ENCODE measurements at regions not wholly inside any gene's neighbourhood (a gene's known extent, or its start where the extent isn't known, plus 50 kb on each side); places are given as distances from the start of the nearest gene placed in this dataset.
"Not testable (repeated sequence)": the region's sequence is repeated elsewhere in the genome, so short reads cannot be mapped to it uniquely, and the experiment has no call there.

DNA sequence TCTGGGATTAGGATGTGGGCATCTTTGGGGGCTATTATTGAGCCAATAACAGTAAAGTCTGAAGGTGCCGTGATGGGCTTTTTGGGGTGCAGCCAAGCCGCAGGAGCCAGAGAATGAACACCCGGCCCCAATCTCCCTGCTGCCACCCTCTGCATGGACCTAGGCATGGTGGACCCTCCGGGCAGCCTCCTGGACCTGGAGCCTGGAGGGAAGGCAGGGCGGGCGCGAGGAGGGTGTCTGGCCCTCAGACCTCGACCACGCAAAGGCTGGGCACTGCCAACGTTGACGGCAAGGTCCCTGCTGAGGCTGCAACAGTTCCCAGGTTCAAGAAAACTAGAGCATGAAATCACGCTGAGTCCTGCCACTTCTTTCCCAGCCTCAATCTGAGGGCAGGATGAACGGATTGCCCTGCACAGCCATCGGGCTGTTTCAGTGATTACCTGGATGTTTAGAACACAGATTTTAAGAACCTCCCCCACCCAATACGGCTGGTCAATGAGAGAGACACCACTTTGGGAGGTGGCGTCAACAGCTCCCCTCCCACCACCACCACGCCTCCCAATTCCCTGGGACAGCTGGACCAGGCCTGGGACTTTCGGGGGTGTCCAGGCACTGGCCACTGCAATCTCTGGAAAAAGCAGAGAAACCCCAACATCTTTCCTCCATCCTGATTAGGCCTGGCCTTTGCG is 147.4 kb downstream of the NPIPB11 start:
- DNase-seq: not testable (repeated sequence)

DNA sequence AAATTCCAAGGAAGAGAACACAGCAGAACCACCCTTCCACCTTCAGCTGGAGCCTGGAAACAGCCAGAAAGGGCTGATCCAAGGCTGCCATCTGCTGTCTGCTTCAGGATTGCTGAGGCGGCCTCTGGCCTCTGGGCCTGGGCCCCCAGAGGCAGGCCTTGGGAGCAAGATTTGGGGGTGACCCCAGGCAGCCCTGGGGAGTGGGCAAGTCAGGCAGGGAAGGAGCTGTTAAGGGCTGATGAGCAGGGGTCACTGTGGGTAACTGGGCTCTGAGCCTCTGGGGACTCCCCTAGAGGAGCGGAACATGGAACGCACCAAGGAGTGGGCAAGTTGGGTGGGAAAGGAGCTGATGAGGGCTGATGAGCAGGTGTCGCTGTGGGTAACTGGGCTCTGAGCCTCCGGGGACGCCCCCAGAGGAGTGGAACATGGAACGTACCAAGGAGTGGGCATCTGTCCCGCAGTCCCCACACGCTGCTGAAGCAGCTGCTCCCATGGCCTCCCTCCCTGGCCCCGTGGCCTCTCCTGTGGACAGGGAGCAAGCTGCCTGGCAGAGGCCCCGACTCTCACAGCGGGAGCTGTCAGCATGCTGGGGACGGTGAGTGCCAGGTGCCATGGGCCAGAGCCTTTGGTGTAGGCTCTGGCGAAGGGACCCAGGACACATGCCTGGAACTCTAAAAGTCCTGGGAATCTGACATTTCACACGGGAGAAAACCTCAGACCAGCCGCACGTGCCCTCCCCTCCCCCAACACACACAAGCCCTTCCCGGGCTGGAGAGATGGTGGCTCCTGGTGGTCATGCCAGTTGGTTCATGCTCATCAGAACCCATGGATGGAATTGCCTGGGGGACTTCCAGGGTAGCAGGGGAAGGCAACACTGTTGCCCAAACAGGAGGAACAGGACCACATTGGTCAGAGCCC is 148.8 kb downstream of the NPIPB11 start:
- not testable (repeated sequence) for DNase-seq

DNA sequence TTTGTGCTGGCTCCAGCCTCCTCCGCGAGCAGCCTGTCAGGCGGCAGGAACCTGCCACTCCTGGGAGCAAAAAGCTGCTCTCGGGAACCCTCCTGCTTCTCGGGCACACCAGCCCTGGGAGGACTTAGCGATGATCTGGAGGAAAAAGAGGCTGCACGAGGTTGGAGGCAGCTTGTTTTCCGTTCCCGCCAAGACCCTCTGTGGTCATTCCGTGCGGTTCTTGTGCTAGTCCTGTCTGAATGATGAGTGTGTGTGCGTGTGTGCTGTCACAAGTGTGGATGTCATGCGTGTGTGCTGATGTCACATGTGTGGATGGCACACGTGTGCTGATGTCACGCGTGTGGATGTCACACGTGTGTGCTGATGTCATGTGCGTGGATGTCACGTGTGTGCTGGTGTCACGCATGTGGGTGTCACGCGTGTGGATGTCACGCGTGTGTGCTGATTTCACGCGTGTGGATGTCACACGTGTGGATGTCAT is 150.0 kb downstream of the NPIPB11 start:
- no peak for DNase-seq

DNA sequence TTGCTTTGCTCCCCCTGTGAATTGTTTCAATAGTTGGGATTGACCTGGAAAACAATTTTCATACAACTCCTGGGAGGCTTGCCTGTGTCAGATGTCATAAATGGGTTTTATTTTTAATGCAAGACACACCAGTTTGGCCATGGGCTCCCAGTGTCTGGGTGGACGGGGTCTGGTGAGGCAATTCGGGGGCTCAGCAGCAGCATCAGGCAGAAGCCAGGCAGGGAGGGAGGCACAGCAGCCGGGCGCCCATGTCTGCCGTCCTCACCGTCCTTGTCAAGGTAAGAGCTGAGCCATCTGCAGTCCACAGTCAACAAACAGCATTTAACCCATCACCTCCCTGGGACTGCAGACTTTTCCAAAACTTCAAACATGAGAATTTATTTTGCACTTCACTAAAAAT is 150.6 kb downstream of the NPIPB11 start:
- not testable (repeated sequence) for DNase-seq

DNA sequence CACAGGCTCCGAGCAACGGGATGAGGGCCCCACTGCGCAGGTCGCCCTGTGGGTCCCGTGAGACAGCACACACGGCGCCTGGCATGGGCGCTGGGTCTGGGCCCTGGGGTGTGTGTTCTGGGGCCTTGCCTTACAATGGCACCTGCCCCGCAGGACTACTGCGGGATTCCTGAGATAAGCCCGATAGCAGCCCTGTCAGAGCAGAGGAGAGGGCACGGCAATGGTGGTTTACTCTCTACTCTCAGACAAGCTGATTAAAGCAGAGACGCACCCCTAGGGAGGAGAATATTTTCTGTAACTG is 151.1 kb downstream of the NPIPB11 start:
- DNase-seq: not testable (repeated sequence)

DNA sequence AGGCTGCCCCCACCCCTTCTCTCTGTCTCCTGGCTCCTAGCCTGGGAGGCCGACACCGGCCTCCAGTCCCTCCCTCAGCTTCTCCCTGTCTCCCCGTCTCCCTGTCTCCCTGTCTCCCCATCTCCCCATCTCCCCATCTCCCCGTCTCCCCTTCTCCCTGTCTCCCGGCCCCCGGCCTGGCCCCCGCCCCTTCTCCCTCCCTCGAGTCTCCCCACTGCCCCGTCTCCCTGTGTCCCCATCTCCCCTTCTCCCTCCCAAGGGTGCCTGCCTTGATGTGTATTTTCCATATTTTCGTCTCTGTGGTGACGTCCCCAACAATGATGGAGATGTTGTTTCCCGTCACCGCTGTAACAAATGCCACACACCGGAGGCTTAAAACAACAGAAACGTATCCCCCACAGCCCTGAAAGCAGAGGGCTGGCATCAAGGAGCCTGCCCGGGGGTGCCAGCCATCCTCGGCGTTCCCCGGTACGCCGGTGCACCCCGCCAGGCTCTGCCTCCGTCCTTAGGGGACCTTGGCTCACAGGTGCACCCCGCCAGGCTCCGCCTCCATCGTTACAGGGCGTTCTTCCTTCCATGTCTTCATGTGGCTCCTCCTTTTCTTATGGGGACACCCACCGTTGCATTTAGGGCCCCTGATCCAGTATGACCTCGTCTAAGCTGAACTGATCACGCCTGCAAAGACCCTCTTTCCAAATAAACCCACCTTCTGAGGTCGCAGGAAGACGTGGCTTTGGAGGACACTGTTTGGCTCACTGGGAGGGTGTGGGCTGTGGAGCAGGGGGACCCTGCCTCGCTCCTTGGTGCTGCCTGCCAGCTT is 151.6 kb downstream of the NPIPB11 start:
- no peak for DNase-seq

DNA sequence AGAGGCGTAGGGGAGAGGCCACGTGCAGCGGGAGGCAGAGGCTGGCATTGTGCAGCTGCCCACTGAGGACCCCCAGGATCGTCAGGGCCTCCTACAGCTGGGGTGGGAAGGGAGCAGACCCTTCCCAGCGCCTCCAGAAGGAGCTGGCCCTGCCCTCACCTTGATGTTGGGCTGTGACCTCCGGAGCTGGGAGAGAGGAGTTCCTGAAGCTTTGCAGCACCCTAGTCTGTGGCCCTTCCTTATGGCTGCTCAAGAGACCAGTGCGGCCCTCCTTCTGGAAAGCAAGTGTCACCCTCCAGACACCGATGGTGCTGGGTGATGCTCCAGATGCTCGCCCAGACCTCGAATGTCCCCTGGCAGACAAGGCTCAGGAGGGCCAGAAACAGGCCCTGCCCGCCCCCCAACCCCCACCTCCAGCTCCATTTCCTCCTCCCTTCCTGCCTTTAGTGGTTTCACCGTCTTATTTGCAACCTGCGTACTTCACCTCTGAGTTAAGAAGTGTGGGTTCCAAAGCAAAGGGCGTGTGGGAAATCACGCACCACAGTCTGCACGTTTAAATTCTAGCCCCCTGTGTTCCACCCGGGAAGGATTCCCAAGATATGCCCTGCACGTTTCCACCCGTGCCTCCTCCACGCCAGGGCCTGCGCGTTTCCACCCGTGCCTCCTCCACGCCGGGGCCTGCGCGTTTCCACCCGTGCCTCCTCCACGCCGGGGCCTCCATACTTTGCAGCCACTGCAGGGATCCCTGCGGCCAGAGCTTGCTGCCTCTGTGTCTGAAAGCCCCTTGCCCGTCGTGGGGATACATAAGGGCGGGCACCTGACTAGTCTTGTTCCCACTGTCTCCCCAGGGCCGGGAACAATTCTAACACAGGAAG is 152.6 kb downstream of the NPIPB11 start:
- DNase-seq: not testable (repeated sequence)

DNA sequence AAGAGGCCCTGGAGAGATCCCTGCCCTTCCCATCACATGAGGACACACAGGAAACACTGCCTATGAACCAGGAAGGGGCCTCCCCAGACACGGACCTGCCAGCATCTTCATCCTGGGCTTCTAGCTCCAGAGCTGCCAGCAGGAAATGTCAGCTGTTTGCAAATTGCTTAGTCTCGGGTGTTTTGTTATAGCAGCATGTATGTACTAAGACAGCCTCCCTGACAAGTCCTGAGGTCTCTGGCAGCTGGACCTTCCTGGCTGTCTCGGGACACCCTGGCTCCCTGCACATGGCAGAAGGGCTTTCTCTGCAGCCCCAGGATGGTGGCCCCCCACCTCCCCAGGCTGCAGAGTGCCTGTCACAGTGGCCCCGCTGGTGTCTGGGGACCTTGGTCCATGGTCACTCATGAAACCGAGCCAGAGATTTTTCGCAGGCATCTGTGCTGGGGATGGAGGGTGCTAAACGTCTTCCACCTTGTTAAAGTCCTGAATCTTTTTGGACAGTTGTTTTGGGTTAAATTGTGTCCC is 153.4 kb downstream of the NPIPB11 start:
- DNase-seq: not testable (repeated sequence)

DNA sequence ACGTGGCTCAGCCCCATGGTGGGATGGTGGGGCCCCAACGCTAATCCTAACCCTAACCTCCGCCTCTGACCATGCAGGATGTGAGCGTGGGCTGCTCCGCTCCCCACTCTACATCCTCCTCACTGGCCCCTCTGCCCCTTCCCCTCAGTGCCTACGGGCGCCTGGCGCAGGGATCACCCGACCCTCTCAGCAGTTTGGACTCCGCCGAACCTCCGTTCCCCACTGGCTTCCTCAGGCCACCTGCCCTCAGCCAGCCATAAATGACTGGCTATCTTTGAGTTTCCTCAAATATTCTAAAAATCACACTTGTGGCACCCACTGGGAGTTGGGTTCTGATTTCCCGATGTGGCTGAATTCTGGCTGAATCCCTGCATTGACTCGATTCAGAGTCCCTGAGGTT is 154.2 kb downstream of the NPIPB11 start:
- DNase-seq: not testable (repeated sequence)

DNA sequence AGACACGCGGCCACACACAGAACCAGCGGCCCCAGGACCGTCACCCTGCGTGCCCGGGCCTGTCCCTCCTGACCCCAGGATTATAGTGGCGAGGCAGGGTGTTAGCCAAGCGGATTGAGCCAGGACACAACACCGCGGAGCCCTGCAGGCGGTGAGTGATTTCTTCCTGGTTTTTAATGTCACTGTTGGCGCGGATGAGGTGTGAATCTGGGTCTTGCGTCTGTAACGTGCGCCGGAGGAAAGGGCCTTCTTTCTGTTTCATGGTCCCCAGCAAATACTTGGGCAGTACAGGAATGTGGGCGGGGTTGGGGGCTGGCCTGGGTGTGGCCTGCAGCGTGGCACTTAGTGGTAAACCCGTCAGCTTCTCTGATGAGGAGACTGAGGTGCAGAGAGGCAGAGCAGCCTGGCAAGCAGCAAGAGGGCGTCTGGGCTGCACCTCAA is 154.9 kb downstream of the NPIPB11 start:
- not testable (repeated sequence) for DNase-seq

DNA sequence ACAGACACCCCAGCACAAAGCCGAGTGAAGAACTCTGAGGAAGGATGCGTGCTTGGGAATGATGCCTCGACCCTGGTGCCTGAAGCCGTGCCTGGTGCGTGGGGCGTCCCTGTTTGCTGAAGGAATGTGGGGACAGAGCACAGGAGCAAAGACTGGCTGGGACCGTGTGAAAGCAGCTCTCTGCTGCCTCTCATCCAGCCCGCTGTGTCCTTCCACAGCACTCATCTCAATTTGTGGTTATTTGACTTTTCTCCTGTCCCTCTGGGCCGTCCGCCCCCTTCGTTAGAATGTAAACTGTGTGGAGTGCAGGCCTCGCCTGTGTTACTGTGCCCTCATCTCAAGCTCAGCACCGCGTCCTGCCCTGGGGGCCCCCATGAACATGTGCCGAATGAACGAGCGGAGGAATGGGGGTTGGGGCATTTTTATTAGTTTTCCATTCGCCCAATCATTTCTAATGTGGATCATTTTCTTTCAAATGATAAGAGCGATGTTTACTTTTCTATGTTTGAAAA is 155.5 kb downstream of the NPIPB11 start:
- not testable (repeated sequence) for DNase-seq

DNA sequence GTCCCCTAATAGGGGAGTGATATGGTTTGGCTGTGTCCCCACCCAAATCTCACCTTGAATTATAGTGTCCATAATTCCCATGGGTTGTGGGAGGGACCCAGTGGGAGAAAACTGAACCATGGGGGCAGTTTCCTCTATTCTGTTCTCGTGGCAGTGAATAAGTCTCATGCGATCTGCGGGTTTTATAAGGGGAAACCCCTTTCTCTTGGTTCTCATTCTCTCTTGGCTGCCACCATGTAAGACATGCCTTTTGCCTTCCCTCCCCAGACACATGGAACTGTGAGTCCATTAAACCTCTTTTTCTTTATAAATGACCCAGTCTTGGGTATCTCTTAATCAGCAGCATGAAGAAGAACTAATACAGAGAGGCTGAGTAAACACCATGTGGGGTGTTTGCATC is 156.0 kb downstream of the NPIPB11 start:
- not testable (repeated sequence) for DNase-seq

DNA sequence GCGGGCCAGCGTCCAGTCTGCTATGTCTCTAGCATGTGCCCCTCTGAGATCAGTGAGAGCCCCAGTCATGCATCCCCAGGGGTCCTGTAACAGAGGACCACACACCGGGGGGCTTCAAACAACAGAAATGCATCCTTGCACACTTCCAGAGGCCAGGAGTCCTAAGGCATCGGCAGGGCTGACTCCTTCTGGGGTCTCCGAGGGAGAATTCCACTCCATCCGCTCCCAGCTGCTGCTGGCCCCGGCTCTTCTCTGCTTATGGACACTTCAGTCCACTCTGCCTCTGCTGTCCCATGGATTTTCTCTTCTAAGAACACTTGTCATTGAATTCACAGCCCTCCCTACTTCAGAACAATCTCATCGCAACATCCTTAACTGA is 157.6 kb downstream of the NPIPB11 start:
- DNase-seq: not testable (repeated sequence)

DNA sequence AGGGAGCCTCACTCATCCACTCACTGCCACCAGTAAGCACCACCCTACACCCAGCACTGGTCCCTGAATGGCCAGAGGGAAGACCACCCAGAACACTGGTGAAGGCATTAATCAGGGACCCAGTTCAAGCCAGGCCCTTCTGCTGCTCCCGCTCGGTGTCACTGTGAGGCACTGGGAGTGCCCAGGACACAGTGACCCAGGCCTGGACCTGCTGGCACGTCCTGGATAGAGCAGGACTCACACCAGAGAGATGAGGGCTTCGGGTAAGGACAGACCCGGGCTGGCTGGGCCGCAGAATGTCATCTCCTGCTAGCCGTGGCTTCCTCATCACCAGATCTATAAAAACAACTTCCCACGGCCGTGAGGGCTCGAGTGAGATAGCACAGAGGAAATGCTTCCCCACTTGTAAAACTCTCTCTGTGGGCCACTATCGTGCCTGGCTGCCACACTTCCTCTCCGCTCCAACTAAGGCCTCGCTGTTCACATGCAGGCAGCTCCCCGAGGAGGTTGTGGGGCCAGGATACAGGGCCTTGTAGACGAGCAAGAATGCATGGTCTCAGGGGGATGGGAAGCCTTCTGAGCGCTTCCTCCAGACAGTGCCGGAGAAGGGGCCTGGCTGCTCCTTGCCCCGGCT is 158.1 kb downstream of the NPIPB11 start:
- not testable (repeated sequence) for DNase-seq

DNA sequence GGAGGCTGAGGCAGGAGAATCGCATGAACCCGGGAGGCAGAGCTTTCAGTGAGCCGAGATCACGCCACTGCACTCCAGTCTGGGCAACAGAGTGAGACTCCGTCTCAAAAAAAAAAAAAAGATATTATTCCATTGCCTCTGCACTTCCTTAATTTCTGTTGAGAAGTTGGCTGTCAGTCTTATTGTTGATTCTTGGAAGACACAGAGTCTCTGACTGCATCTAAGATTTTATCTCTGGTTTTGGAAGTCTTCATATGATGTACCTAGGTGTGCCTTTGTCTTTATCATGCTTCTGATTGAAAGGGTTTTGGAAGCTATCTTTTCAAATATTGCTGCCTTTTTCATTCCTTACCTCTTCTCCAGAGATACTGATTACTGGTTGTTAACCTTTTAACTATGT is 160.4 kb downstream of the NPIPB11 start:
- not testable (repeated sequence) for DNase-seq

DNA sequence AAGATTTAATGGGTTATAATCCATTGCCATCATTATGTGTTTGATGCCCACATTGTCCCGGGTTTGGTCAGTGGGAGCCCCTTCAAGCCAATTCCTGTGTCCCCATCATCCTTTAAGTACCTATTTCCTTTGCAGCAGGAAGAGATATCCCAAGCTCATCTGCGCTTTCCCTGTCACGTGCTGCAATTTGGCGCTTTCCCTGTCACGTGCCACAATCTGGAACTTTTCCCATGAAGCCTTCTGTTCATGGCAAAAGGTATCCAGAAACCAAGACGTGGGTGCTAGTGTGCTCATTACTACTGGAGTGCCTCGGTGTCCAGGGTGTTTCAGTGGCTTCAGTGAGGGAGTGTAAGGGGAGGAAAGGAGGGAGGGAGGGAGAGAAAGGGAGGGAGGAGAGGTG is 168.5 kb downstream of the NPIPB11 start:
- no peak for DNase-seq

DNA sequence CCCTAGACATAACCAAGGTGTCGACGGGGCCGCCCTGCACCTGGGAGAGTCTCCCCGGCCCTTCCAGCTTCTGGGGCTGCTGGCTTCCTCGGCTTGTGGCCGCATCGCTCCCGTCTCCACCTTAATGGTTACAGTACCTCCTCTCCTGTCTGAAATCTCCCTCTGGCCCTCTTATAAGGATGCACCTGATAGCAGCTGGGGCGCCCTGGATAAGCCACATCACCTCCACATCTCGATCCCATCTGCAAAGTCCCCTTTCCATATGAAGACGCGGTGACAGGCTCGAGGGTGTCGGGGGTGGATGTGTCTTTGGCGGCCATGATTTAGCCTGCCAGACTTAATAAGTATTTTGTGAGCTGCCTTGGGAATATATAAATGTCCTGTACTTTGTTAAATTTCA is 169.0 kb downstream of the NPIPB11 start:
- DNase-seq: not testable (repeated sequence)

DNA sequence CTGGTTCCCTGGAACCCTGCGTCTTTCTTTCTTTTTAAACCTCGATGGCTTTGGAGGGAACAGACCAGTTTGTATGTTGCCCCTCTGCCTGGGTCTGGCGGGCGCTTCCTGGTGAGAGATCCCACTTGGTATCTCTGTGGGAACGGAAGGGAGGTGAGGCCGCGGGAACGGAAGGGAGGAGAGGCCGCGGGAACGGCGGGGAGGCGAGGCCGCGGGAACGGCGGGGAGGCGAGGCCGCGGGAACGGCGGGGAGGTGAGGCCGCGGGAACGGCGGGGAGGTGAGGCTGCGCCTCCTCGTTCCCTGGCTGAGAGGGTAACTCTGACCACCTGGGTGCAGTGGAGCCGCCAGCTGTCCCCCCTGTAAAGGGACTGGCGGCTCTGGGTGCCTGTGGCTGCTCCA is 169.5 kb downstream of the NPIPB11 start:
- DNase-seq: not testable (repeated sequence)

DNA sequence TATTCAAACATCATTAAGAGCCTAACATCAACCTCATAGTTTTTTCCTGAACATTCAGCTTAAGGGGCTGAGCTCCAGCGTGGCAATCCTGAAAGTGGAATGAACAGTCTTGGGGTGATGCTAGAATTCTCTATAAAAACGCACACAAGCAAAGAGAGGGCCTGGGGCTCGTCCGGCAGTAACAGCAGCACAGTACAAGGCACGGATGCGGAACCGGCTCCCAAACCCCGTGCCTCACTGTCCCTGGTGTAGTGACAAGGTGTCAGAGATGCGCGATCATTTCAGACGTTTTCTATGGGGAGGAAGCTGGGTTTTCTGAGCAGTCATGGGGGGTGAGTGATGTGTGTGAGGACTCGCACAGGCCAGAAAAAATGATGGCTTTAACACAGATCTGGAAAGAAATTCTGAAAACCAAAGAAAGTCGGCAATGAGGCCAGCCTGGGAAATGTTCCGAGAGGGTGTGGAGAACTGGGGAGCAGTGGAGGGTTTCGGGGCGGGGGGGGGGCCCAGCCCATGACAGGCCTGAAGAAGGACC is 170.6 kb downstream of the NPIPB11 start:
- not testable (repeated sequence) for DNase-seq
